Glutamatergic neuron (in vitro differentiated cells): ENCODE measurements at regions not wholly inside any gene's neighbourhood (a gene's known extent, or its start where the extent isn't known, plus 50 kb on each side); places are given as distances from the start of the nearest gene placed in this dataset.

ENCODE experiments used
- DNase-seq: peaks from one replicate; pipeline ENCODE4 v3.0.0; 2022
- H3K27ac Mint-ChIP-seq: one replicate; pipeline ENCODE4 v1.8.0; 2020; ENCODE audit warnings: mild to moderate bottlenecking, mixed read lengths, inconsistent platforms; ENCODE audit not compliant: unreplicated experiment
- H3K27me3 Mint-ChIP-seq: one replicate; pipeline ENCODE4 v1.8.0; 2020; ENCODE audit warnings: mild to moderate bottlenecking, moderate library complexity, mixed read lengths, inconsistent platforms; ENCODE audit not compliant: unreplicated experiment
- H3K36me3 Mint-ChIP-seq: one replicate; pipeline ENCODE4 v1.8.0; 2020; ENCODE audit warnings: mild to moderate bottlenecking, mixed read lengths, inconsistent platforms; ENCODE audit not compliant: unreplicated experiment
- H3K4me1 Mint-ChIP-seq: one replicate; pipeline ENCODE4 v1.8.0; 2020; ENCODE audit warnings: mild to moderate bottlenecking, low read depth, mixed read lengths, inconsistent platforms; ENCODE audit not compliant: unreplicated experiment
- H3K4me3 Mint-ChIP-seq: one replicate; pipeline ENCODE4 v1.8.0; 2020; ENCODE audit warnings: mild to moderate bottlenecking, mixed read lengths, inconsistent platforms; ENCODE audit not compliant: unreplicated experiment
- H3K9me3 Mint-ChIP-seq: one replicate; pipeline ENCODE4 v1.8.0; 2020; ENCODE audit warnings: mild to moderate bottlenecking, moderate library complexity, mixed read lengths, inconsistent platforms; ENCODE audit not compliant: unreplicated experiment
- CTCF ChIP-seq: fragments of 200-600 bp; sonication (generic); IDR thresholded peaks from one replicate; pipeline ENCODE4 v1.5.0; 2021; ENCODE audit not compliant: partially characterized antibody, unreplicated experiment

DNA sequence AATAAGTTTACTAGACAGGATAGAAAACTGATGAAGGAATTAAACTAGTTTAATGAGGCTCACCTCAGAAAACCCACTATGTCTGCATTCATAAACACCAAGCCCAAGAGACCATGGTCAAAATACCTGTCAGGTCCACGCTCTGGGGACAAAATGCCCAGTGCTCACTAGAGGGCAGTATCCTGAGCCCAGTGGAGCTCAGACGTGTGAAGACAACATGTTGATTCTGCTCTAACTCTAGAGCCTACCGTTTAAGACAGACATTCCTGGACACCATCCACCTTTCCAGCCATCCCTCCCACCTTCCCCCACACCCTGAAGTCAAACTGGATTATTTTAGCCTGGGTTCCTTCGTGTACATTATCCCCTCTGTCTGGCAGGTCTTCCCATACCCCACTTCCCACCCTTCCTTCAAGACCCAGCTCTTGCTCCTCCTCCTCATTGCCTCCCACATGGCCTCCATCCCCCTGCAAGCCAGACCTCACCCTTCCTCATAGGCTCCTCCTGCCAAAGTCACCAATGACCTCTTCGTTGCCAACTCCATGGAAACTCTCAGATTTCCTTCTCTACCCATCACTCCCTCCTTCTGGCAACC lies 142.3 kb upstream of the FSTL4 start:
- Mint-ChIP-seq H3K27ac (no peak overlapping the region), H3K4me1 (peaks cover 27% of the 10 kb centered on the region), H3K4me3 (no peak overlapping the region), H3K27me3 (peaks cover 8% of the 10 kb centered on the region), H3K36me3 (no peaks in the 10 kb centered on the region), H3K9me3 (peaks cover 9% of the 10 kb centered on the region)
- TF ChIP-seq CTCF = peak; percentile 14
- peak; percentile 35 for DNase-seq

DNA sequence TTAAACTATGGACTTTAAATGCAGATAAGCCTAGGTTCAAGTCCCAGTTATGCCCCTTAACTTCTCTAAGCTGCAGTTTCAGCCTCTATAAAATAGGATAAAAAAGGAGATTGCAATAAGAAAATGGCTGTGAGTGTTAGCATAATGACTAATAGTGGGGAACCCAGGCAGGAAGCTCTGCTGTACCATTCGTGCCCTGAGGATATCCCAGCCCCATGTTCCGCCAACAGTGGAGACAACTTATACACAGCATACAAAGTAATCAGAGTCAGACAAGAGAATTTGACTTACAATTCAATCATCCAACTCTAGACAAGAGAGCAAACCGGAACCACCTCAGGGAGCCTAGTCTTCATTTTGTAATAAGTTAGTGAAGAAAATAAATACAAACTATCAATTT lies 141.5 kb upstream of the FSTL4 start:
- Mint-ChIP-seq H3K4me1 (peaks cover 29% of the 10 kb centered on the region), H3K4me3 (no peak overlapping the region), H3K9me3 (peaks cover 10% of the 10 kb centered on the region), H3K27me3 (peaks cover 10% of the 10 kb centered on the region), H3K27ac (no peak overlapping the region), H3K36me3 (no peaks in the 10 kb centered on the region)
- no peak for DNase-seq
- TF ChIP-seq CTCF = no peak

DNA sequence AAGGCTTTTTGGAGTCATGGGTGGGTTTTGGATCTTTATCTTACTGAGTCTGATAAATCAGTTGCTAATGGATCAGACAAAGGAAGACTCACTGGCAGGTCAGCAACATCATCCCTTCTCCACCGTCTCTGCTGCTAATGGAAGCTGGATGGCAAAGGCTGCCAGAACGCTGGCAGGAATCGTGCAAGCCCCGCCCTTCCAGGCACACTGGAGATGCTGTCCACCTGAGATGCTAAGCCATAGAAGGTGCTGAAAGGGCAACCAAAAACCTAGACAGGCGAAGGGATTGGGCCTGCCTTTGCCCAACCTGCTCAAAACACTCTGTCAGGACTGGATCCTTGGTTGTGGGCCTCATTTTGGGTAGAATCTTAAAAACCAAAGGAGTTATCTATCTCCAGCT lies 139.5 kb upstream of the FSTL4 start:
- TF ChIP-seq CTCF = no peak
- peak overlapping the region; percentile 2 for H3K4me3 Mint-ChIP-seq
- H3K36me3 Mint-ChIP-seq = no peaks in the 10 kb centered on the region
- H3K27ac Mint-ChIP-seq = peak overlapping the region; percentile 48
- H3K4me1 Mint-ChIP-seq = peaks cover 33% of the 10 kb centered on the region
- H3K27me3 Mint-ChIP-seq = peaks cover 10% of the 10 kb centered on the region
- no peak for DNase-seq
- peaks cover 11% of the 10 kb centered on the region for H3K9me3 Mint-ChIP-seq

DNA sequence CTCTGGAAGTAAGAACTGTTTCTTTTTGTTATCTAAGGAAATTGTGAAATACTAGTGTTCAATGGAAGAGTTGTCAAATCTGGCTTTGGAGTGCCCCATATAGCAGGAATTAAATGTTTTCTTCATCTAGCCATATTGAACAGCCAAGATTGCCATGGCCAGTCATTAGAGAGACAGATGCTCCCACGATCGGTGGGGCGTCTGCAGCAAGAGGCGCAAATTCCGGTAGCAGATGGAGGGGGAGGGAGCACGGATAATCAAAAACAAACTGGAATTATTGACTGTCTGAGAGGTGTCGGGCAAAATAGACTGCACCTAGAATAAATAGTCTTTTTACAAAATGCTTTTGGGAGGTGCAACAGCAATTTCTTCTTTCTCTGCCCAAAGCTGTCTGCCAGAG lies 139.1 kb upstream of the FSTL4 start:
- H3K36me3 Mint-ChIP-seq = no peaks in the 10 kb centered on the region
- peaks cover 11% of the 10 kb centered on the region for H3K9me3 Mint-ChIP-seq
- H3K27me3 Mint-ChIP-seq = peaks cover 10% of the 10 kb centered on the region
- no peak for DNase-seq
- H3K4me3 Mint-ChIP-seq = peak overlapping the region; percentile 2
- no peak for TF ChIP-seq CTCF
- H3K4me1 Mint-ChIP-seq = peaks cover 31% of the 10 kb centered on the region
- peak overlapping the region; percentile 48 for H3K27ac Mint-ChIP-seq

GRCh38 chr5:133750856-133751255 lies 138.5 kb upstream of the FSTL4 start:
- H3K36me3 Mint-ChIP-seq = no peaks in the 10 kb centered on the region
- no peak for TF ChIP-seq CTCF
- H3K27ac Mint-ChIP-seq = peak overlapping the region; percentile 48
- H3K9me3 Mint-ChIP-seq = peaks cover 9% of the 10 kb centered on the region
- no peak for DNase-seq
- H3K27me3 Mint-ChIP-seq = peaks cover 9% of the 10 kb centered on the region
- H3K4me1 Mint-ChIP-seq = peaks cover 31% of the 10 kb centered on the region
- H3K4me3 Mint-ChIP-seq = no peak overlapping the region
